ENCODE measurements at regions not wholly inside any gene's neighbourhood (a gene's known extent, or its start where the extent isn't known, plus 50 kb on each side); places are given as distances from the start of the nearest gene placed in this dataset.
"Not testable (repeated sequence)": the region's sequence is repeated elsewhere in the genome, so short reads cannot be mapped to it uniquely, and the experiment has no call there.

DNA sequence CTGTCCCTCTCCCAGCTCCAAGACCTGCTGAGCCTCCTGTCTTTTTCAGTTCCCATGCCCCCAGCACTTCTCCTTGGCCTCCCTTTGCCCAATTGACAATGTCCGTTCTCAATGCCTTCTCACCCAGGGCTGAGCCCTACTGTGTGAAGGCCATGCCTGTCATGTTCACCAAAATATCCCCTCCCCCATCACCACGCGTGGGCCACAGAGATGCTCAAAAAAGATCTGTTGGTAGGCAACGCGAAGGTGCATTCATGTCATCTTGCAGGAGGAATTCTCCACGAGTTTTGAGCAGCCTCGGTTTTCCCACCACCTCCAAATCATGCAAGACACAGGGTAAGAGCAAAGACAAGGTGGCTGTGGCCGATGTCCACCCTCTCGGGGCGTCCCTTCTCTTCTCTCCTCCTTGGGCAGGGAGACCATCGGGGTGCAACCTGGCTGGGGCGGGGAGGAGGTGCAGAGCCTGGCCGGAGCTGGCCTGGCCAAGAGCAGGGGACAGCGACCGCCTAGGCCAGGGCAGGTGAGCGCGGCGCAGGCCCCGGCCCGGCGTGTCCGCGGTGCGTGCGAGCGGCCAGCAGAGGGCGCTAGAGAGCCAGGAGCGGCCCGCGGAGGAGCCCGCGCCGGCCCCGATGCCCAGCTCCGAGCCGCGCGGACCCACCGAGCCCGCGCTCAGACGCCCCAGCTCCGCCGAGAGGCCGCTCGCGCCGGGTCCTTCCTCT is 56.3 kb upstream of the KRTAP5-11 start:
- peak; percentile 63 for DNase-seq
- H3K4me3 Mint-ChIP-seq, H3K9me3 Mint-ChIP-seq, H3K27ac Mint-ChIP-seq, H3K36me3 Mint-ChIP-seq, CTCF ChIA-PET, H3K4me1 Mint-ChIP-seq: not testable (repeated sequence)
- H3K27me3 Mint-ChIP-seq = peaks cover 51% of the 10 kb centered on the region

- CTCF ChIA-PET, H3K9me3 Mint-ChIP-seq, H3K4me1 Mint-ChIP-seq, H3K4me3 Mint-ChIP-seq, H3K27ac Mint-ChIP-seq, H3K36me3 Mint-ChIP-seq: not testable (repeated sequence)
- peak; percentile 25 for DNase-seq
- peaks cover 51% of the 10 kb centered on the region for H3K27me3 Mint-ChIP-seq
Observed at GRCh38 chr11:71639520-71639849, 56.8 kb upstream of the KRTAP5-11 start.

DNA sequence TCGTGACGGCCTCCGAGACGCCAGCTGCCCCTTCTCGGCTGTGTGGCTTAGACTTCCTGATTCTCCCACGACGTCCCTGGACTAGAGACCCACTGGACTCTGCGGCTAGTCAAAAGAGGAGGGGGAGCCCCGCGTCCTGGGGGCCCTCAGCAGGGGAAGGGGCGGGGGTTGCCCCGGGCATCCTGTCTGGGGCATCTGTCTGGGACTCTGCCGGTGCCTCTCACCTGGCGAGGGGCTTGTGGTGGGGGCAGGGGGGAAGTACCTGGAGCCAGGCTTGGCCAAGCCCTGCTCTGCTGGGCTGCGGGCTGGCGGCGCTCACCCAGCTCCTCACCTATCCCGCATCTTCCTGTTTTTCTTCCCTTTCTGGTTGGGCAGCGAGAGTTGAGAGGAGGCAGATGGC is 57.2 kb upstream of the KRTAP5-11 start:
- not testable (repeated sequence) for H3K27ac Mint-ChIP-seq, H3K4me3 Mint-ChIP-seq, DNase-seq, H3K36me3 Mint-ChIP-seq, H3K4me1 Mint-ChIP-seq, H3K9me3 Mint-ChIP-seq
- CTCF ChIA-PET = interaction anchor here (0.9 kb wide), 1 partner anchor 51 kb away, joined by 3 read pairs; no protein-coding TSS in a partner anchor
- peaks cover 54% of the 10 kb centered on the region for H3K27me3 Mint-ChIP-seq

GRCh38 chr11:71647078-71647477 is 64.4 kb upstream of the KRTAP5-11 start:
- H3K36me3 Mint-ChIP-seq, CTCF ChIA-PET, DNase-seq, H3K9me3 Mint-ChIP-seq, H3K4me3 Mint-ChIP-seq, H3K27ac Mint-ChIP-seq, H3K4me1 Mint-ChIP-seq: not testable (repeated sequence)
- H3K27me3 Mint-ChIP-seq = peaks cover 10% of the 10 kb centered on the region

- peaks cover 12% of the 10 kb centered on the region for H3K27me3 Mint-ChIP-seq
- CTCF ChIA-PET, H3K9me3 Mint-ChIP-seq, H3K36me3 Mint-ChIP-seq, H3K4me1 Mint-ChIP-seq, H3K4me3 Mint-ChIP-seq, DNase-seq, H3K27ac Mint-ChIP-seq: not testable (repeated sequence)
Observed at GRCh38 chr11:71652998-71653397, 70.3 kb upstream of the KRTAP5-11 start.

DNA sequence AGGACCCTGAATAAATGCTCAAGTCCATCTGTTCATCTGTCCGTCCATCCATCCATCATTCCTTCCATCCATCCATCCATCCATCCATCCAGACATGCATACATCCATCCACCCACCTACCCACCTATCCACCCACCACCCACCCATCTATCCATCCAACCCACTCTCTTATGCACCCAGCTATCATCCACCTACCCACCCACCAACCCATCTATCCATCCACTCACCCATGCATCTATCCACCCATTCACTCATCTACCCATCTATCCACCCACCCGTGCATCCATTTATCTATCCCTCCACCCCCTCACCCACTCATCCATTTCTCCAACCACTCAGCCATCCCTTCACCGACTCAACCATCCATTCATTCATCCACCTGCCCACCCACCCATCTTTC is 71.7 kb upstream of the KRTAP5-11 start:
- H3K4me1 Mint-ChIP-seq, H3K4me3 Mint-ChIP-seq, CTCF ChIA-PET, H3K27ac Mint-ChIP-seq, H3K9me3 Mint-ChIP-seq, H3K36me3 Mint-ChIP-seq, DNase-seq: not testable (repeated sequence)
- H3K27me3 Mint-ChIP-seq = peaks cover 18% of the 10 kb centered on the region

DNA sequence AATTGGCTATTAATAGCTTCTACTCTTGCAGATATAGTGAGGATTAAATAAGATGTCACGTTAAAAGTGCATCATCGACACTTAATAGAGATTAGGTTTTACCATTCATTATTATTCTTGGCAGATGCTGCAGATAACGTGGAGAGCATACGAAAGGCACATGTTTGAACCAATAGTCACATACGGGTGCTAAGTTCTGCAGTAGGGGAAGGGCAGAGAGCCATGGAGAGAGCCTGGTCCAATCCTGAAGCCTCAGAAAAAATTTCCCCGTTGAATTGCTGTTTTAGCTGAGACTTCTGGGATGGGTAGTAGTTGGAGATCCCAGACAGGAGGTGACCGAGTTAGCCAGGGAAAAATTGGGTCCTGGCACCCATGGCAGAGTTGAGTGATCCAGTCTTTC is 72.4 kb upstream of the KRTAP5-11 start:
- DNase-seq, H3K4me1 Mint-ChIP-seq, H3K4me3 Mint-ChIP-seq, H3K27ac Mint-ChIP-seq, H3K36me3 Mint-ChIP-seq, CTCF ChIA-PET, H3K9me3 Mint-ChIP-seq: not testable (repeated sequence)
- H3K27me3 Mint-ChIP-seq = peaks cover 18% of the 10 kb centered on the region

- H3K4me1 Mint-ChIP-seq, H3K9me3 Mint-ChIP-seq, H3K4me3 Mint-ChIP-seq, DNase-seq, H3K27ac Mint-ChIP-seq, H3K36me3 Mint-ChIP-seq, CTCF ChIA-PET: not testable (repeated sequence)
- H3K27me3 Mint-ChIP-seq = peaks cover 18% of the 10 kb centered on the region
Observed at GRCh38 chr11:71656513-71656912, 73.8 kb upstream of the KRTAP5-11 start.

DNA sequence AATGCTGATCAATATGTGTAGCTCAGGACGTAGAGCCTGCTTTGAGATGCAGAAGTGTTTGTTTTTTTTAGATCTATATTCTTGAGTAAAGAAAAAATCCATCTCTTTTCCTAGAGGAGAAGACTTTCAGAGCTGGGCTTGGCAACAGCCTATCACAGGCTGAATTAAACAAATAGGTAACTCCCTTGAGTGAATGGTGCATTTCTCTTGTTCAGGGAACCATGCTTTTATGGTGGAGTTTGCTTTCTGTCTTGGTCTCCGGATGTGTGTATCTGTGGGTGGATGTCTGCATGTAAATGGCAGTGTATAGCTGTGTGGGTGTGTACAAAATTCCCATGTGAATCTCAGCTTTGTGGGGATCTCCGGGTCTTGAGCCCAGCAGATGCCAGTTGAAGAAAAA is 82.3 kb upstream of the KRTAP5-11 start:
- DNase-seq, H3K9me3 Mint-ChIP-seq, H3K4me3 Mint-ChIP-seq, H3K36me3 Mint-ChIP-seq, H3K27me3 Mint-ChIP-seq, H3K27ac Mint-ChIP-seq, H3K4me1 Mint-ChIP-seq, CTCF ChIA-PET: not testable (repeated sequence)

DNA sequence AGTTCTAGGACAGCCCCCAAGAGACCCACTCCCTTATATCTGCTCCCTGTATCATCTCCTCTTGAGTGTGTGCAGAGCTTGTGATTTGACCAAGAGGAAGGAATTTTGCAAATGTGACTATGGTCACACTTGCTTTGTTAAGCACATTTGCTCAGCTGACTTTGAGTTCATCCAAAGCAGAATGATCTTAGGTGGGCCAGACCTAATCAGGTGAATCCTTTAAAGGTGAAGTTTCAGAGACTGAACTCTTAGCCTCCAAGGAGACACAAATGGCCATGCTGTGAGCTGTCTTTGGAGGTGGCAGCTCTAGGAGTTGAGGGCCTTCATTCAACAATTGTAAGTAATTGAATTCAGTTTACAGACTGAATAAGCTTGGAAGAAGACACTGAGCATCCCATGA is 115.4 kb upstream of the KRTAP5-11 start:
- H3K9me3 Mint-ChIP-seq, H3K27ac Mint-ChIP-seq, H3K27me3 Mint-ChIP-seq, H3K4me3 Mint-ChIP-seq, H3K36me3 Mint-ChIP-seq, CTCF ChIA-PET, H3K4me1 Mint-ChIP-seq, DNase-seq: not testable (repeated sequence)

DNA sequence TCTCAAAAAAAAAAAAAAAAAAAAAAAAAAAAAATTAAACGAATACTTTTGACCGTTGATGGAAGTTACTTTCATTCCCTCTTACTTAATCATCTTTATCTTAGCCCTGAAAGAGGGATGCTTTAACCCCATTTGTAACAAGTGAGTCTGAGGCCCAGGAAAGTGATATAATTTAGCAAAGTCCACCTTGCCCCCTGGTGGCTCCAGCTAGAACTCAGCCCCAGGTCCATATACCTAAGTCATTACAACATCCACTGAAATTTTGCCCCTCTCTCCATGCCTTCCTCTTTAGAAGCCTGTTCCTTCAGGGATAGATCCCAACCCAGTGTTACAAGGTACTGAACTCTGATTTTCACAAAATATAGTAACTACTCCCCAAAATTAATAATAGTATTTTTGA is 116.3 kb upstream of the KRTAP5-11 start:
- H3K4me3 Mint-ChIP-seq, H3K9me3 Mint-ChIP-seq, H3K27me3 Mint-ChIP-seq, H3K27ac Mint-ChIP-seq, H3K36me3 Mint-ChIP-seq, CTCF ChIA-PET, H3K4me1 Mint-ChIP-seq, DNase-seq: not testable (repeated sequence)

DNA sequence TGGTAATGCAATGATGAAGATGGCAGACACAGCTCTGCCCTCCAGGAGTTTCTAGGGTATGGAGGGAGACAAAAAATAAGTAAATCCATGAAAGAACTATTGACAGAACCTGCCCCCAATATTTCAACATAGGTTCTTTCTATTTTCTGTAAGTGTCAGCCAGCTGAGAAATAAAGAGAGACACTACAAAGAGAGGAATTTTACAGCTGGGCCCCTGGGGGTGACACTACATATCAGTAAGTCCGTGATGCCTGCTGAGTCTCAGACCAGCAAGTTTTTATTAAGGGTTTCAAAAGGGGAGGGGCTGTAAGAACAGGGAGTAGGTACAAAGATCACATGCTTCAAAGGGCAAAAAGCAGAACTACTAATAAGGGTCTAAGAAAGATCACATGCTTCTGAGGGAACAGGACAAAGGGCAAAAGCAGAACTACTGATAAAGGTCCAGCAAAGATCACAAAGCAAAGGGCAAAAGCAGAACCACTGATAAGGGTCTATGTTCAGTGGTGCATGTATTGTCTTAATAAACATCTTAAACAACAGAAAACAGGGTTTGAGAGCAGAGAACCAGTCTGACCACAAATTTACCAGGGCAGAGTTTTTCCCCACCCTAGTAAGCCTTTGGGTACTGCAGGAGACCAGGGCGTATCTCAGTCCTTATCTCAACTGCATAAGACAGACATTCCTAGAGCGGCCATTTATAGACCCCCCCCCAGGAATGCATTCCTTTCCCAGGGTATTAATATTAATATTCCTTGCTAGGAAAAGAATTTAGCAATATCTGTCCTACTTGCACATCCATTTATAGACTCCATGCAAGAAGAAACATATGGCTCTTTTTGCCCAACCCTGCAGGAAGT is 119.0 kb upstream of the KRTAP5-11 start:
- H3K36me3 Mint-ChIP-seq, H3K4me3 Mint-ChIP-seq, H3K27me3 Mint-ChIP-seq, H3K4me1 Mint-ChIP-seq, DNase-seq, H3K9me3 Mint-ChIP-seq, H3K27ac Mint-ChIP-seq, CTCF ChIA-PET: not testable (repeated sequence)

DNA sequence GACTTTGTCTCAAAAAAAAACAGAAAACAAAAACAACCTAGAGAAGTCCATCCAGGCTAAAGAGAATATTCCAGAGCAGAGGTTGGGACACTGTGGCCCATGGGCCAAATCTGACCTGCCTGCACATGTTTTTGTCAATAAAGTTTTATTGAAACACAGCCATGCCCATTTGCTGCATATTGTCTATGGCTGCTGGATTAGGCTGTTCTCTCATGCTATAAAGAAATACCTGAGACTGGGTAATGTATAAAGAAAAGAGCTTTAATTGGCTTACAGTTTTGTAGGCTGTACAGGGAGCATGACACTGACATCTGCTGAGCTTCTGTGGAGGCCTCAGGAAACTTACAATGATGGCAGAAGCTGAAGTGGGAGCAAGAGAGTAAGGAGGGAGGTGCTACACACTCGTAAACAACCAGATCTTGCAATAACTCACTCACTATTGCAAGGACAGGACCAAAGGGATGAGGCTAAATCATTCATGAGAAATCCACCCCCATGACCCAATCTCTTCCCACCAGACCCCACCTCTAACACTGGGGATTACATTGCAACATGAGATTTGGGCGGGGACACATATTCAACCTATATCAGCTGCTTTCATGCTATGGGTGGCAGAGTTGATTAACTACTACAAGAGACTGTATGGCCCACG is 122.5 kb upstream of the KRTAP5-11 start:
- DNase-seq, H3K4me1 Mint-ChIP-seq, H3K36me3 Mint-ChIP-seq, H3K27me3 Mint-ChIP-seq, H3K9me3 Mint-ChIP-seq, H3K4me3 Mint-ChIP-seq, H3K27ac Mint-ChIP-seq, CTCF ChIA-PET: not testable (repeated sequence)

- H3K36me3 Mint-ChIP-seq = not testable (repeated sequence)
Observed at GRCh38 chr11:71705738-71706432, 123.2 kb upstream of the KRTAP5-11 start.

More at GRCh38 chr11:71705738-71706432, 123.2 kb upstream of the KRTAP5-11 start:
- H3K27ac Mint-ChIP-seq, H3K4me1 Mint-ChIP-seq, H3K27me3 Mint-ChIP-seq, H3K9me3 Mint-ChIP-seq, H3K4me3 Mint-ChIP-seq, DNase-seq, CTCF ChIA-PET: not testable (repeated sequence)

All from activated naive CD4-positive, alpha-beta T cell treated with anti-CD3 and anti-CD28 coated beads, Interleukin-2, amount 10 ng/mL, durations not matched to agents 7 days and 5 days (primary cell).